ENCODE measurements at regions not wholly inside any gene's neighbourhood (a gene's known extent, or its start where the extent isn't known, plus 50 kb on each side); places are given as distances from the start of the nearest gene placed in this dataset.
"Not testable (repeated sequence)": the region's sequence is repeated elsewhere in the genome, so short reads cannot be mapped to it uniquely, and the experiment has no call there.

DNA sequence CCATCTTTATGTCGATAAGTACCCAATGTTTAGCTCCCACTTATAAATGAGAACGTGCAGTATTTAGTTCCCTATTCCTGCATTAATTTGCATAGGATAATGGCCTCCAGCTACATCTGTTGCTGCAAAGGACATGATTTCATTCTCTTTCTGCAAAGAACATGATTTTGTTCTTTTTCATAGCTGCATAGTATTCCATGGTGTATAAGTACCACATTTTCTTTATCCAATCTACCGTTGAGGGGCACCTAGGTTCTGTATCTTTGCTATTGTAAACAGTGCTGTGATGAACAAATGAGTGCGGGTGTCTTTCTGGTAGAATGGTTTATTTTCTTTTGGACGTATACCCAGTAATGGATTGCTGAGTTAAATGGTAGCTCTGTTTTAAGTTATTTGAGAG, 63.0 kb downstream of the HLX start:
- DNase-seq = no peak

- not testable (repeated sequence) for DNase-seq
Observed at GRCh38 chr1:220942914-220943313, 63.7 kb downstream of the HLX start.

- no peak for DNase-seq
Observed at GRCh38 chr1:220943319-220943996, 64.2 kb downstream of the HLX start.

- no peak for DNase-seq
Observed at GRCh38 chr1:220950576-220950975, 71.3 kb downstream of the HLX start.

- no peak for DNase-seq
Observed at GRCh38 chr1:220952961-220953643, 73.9 kb downstream of the HLX start.

DNA sequence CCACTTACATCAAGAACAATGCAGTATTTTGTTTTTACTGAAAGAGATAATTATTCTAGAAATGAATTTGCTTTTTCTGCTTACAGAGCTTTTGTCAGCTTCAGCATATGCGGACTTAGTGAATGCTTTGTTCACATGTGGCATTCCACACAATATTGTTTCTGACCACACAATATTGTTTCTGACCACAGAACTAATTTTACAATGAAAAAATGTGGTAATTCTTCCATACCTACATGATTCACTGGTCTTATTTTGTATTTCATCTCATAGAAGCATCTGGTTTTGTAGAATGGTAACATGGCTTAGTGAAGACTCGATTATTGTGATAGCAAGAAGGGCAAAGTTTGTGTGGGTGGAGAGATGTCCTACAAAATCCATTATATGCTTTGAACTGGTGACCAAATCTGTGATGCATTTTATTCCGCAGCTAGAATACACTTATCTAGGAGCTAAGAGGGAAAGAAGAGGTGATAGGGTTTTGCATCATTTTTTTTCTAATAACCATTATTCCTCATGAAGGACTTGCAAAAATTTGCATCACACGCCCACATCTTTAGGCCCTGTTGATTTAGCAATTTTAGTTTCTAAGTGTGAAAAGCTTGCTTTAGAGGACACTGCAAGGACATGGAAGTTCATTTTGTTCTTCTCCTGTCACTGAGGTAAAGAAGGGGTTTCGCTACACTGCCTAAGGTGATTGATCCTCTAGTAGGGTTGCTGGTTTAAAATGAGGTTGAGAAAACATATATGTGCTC, 75.3 kb downstream of the HLX start:
- DNase-seq = no peak

DNA sequence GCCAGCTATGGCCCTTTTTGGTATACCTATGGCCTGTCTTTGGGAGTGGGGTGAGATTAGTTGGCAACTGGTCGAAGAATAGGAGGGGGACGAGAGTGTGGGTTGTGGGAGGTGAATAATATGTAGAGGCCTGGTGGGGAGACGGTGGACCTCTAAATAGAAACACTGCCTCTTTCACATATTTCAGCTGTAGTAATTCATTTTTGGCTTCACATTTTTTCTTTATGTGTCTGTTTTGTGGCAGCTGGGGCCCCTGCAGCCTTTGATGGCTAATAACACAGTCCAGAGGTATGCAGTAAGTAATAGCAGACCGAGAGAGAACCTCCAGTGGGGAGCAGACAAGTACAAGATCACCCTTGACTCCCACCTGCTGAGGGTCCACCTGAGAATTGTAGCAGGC, 75.9 kb downstream of the HLX start:
- no peak for DNase-seq

- DNase-seq = no peak
Observed at GRCh38 chr1:220956501-220957232, 77.4 kb downstream of the HLX start.

- no peak for DNase-seq
Observed at GRCh38 chr1:220957233-220957605, 78.0 kb downstream of the HLX start.

- DNase-seq = no peak
Observed at GRCh38 chr1:220958234-220958633, 79.0 kb downstream of the HLX start.

DNA sequence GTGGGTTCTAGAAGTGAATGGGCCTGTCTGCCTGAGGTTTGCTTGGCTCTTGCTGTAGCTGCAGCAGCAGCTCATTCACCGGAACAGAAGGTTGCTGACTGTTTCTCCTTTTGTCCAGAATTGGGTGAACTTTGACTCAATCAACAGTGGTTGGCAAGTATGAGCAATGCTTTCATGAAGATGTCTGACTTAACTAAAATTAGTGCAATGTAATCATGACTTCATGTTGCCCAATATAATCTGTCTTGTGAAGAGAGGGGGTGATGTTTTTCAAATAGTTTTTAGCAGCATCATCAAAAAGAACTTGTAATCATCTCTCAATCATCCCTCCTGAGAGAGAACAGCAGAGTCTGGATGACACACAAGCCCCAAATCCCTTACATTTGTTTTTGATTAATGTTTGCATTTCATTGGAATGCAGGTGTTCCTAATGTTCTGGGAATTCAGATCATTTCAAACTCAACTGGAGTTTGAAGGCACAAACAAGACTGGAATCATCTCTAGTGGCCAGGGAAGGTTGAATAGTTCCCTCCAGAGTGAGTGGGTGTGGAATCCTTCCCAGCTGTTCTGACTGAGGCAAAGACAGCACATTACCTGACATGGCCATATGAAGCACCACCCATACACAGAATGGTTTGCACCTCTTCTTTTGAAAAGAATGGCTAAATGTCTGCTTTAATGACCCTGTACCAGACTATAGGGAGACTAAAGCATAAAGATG, 82.9 kb downstream of the HLX start:
- no peak for DNase-seq

DNA sequence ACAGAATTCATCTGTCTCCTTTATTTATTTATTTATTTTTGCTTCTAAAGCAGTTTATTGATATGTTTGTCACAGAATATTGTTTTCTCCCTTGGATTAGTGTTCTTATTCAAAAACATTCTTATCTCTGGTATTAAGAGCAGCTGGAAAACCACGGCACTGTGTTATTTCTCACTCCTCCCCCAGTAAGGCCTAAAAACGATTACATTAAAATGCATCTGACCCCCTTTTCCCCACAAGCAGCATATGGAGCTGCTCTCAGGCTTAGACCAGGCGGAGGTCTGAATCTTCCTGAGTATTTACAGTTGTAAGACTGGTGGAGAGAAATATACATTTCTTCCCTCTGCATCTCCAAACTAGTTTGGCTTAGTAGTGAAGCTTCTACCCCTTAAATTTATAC, 86.8 kb downstream of the HLX start:
- no peak for DNase-seq

DNA sequence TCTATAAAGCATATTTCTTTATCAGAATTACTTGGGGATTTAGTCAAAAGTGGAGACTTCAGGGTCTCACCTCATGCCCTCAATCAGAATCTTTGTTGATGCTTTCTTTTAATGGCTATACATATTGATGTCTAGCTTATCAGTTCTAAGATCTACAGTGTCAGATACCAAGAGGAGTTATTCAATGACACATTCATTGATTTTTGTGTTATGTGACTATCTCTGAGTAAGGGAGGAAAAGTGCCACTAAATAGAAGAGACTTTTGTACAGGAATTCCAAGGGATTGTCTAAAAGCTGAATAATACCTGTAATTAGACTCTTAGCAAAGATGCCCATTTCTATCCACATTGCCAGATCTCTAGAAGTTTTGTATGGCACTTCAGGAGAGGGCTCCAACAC, 87.2 kb downstream of the HLX start:
- no peak for DNase-seq

GRCh38 chr1:220966881-220967611, 87.8 kb downstream of the HLX start:
- no peak for DNase-seq

DNA sequence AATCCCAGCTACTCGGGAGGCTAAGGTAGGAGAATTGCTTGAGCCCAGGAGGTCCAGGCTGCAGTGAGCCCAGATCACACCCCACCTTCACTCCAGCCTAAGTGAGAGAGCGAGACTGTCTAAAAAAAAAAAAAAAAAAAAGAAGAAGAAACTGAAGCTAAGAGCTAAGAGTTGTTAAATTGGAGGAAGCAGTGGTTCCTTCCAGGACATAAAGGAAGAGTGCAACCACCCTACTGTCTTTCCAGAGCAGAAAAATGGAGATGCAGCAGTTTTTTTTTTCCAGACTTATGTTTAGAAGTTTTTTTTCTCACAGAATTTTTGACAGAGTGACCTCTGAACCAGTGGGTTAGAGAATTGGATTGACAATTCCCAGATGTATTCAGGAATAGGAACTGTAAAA, 88.7 kb downstream of the HLX start:
- DNase-seq = no peak

DNA sequence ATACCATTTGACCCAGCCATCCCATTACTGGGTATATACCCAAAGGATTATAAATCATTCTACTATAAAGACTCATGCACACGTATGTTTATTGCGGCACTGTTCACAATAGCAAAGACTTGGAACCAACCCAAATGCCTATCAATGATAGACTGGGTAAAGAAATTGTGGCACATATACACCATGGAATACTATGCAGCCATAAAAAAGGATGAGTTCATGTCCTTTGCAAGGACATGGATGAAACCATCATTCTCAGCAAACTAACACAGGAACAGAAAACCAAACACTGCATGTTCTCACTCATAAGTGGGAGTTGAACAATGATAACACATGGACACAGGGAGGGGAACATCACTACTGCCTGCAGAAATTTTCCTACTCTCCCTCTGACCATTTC, 90.0 kb downstream of the HLX start:
- DNase-seq = not testable (repeated sequence)

- no peak for DNase-seq
Observed at GRCh38 chr1:220970311-220970710, 91.1 kb downstream of the HLX start.

DNA sequence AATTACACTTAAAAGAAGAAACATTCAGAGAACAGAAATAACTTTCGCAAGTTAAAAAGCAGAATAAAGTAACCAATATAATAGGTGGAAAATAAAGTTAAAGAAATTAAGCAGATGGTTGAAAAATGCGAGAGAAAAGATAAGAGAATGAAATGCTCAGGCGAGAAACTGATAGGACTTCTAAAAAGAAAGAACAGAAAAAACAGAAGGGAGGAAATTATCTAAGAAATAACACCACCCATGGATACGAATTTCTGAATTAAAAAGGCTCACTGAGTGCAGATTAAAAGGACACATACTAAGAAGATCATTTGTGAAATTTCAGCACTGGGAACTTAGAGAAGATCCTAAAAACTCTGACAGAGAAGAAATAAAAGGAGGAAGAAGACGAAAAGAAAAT, 92.0 kb downstream of the HLX start:
- DNase-seq = no peak

GRCh38 chr1:220974431-220974830, 95.2 kb downstream of the HLX start:
- DNase-seq = no peak

GRCh38 chr1:220976390-220976789, 97.1 kb downstream of the HLX start:
- DNase-seq = no peak

DNA sequence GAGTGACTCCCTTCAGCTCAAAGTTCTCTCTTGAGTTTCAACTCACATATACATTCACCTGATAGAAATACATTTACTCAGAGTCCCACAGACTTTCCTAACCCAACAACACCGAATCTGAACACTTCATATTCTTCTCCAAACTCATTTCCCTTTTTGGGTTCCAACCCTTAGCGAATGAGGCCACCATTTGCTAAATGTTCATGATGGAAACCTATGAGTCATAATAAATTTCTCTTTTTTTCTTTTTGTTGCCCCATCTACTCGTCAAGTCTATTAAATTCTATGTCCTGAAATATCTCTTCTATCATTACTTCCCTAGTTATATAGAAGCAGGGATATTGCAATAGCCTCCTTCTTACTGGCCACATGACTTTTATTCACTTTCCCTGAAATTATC, 100.1 kb downstream of the HLX start:
- DNase-seq = no peak

DNA sequence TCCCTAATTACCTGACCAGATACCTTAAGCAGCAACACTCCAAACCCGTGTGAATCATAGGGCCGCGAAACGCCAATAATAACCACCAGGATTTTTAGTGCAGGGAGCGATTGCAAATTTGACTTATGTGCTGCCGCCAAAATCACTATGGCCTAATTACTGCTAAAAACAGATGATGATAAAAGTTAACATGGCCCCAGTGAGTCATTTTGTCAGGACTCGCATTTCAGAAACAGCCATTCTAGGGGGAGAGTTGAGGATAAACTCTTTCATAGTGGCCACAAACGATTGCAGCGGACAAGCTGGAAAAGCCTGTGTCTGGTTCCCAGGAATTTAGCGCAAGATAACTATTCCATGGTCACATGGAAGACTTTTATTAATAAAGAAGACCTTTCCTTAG, 103.4 kb downstream of the HLX start:
- DNase-seq = no peak
